ENCODE measurements at regions not wholly inside any gene's neighbourhood (a gene's known extent, or its start where the extent isn't known, plus 50 kb on each side); places are given as distances from the start of the nearest gene placed in this dataset.
A peak's percentile ranks its signal among the peaks of the same experiment; 100 is the strongest.
"Not testable (repeated sequence)": the region's sequence is repeated elsewhere in the genome, so short reads cannot be mapped to it uniquely, and the experiment has no call there.

DNA sequence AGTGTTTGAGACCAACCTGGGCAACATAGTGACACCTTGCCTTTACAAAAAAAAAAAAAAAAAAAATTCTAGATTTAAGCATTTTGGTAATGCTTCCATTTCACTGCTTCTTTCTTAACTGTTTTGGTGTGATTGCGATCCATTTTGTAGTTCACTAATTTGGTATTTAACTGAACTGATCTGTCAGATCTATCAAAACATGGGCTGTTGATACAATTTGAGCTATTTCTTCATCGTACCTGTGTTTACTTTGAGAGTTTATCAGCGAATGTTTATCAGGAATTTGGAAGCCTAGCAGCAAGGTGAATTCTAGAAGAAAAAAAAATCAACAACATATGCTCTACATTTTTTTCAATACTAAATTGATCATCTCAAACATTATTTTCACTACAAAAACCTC, 864.9 kb upstream of the WWC1 start:
- DNase-seq, result no peak

DNA sequence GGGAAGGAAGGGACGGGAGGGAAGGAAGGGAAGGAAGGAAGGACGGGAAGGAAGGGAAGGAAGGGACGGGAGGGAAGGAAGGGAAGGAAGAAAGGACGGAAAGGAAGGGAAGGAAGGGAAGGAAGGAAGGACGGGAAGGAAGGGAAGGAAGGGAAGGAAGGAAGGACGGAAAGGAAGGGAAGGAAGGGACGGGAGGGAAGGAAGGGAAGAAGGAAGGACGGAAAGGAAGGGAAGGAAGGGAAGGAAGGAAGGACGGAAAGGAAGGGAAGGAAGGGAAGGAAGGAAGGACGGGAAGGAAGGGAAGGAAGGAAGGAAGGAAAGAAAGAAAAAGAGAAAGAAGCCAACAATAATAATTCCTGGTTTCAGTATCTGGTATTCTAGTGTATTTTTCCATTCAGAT, 863.8 kb upstream of the WWC1 start:
- not testable (repeated sequence) for DNase-seq

DNA sequence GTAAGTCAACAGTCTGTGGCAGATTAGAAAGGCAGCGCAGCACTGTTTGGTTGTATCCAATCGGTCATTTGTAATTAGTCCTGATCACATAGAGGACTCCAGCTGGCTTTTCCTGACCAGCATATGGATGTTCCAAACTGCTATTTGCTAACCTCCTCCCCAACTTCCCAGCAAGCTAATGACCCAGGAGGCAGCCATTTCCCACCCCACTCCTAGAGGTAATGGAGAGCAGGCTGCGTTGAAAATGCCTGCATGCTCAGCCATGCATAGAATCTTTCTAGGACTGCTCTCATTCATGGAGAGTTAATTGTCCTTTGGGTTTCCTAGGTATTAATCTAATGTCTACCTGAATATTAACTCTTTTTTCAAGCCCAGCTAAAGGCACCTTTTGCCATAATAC, 850.6 kb upstream of the WWC1 start:
- peak in 1 of 2 experiments; percentile 55 for DNase-seq

DNA sequence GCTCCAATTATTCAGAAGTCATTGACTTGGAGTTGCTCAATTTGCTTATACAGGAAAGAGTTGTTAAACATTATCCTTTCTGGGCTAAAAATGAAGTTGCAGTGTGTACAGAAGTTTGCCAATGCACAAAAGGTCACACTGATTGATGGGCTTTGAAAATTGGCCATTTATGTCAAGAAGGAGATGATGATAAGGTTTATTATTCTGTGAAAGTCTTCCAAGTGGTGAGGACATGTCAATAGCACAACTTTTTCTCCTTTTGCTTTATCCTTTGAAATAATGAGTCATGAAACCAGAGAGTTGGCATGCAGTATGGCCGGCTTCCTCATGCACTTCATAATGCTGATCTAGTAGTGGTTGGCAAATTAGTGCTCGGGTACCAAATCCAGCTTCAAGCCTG, 848.5 kb upstream of the WWC1 start:
- no peak for DNase-seq

DNA sequence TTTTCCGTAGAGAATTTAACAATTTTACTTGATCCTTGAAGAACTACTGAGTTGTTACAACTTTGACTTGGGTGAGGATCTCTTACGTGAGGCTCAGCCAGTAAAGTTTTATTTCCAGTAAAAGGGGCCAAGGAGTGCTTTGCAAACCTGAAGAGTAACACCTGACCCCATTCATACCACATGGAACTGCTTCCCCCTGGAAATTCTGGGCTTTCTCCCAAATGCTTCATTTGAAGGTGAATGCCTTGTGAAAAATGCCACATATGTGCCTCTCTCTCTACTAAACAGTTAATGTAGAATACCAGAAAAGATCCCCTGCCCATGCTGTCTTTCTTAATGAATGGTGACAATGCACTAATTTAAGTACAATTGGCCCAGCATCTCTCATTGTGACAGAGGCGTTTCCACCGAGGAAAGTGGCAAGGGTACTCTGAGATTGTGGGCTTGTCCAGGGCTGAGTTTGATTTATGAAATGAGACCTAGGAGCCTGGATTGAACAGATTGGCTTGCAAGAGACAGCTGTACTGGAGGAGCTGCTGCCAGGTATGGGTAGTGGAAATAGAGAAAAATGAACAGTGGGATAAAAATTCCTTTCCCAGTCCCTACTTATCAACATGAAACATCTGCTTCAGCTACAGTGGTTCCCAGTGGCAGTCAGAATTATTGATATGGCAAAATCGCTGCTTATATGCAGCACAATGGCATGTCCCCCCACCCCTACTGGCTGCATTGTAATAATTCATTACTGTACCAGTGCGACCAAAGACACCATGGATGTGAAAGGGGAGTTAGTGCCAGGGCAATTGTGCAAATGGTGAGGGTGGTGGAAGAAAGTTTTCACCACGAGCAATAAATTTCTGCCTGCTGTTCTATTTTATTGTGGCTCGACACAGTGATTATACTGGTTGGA, 843.7 kb upstream of the WWC1 start:
- DNase-seq, result peak in 1 of 2 experiments; percentile 47

DNA sequence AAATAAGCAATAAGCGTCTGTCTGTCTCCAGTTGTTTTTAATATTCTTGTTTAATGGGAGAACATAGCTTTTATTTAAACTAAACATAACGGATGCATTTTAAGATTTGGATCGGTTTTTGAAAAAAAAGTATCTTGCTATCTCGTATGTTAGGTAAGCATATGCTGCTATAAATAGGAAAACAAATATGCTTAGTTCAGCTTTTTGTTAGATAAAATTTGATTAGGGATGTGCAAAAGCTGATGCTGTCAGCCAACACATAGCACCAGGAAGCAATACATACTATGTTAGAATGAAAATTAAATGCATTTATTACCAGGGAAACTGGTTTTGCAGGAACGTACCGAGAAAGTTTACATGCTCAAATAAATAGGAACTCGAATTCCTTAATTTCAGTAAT, 843.1 kb upstream of the WWC1 start:
- no peak for DNase-seq

DNA sequence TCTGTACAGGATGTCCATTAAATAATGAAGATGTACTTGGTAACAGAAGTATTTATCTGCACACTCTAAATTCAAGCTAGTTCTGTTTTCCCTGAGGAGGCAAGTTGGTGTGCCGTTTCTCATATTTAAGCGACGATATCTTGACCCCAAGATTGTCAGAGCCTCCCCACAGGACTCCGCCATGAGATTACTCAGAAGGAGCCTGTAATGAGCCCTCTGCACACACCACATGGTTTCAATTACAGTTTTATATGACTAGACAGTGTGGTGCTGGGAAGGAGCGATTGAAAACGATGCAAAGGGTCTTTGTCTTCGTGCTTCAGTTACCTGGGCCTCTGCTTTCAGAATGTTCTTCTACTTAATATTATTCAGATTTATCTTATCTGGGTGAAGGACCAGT, 840.4 kb upstream of the WWC1 start:
- no peak for DNase-seq

DNA sequence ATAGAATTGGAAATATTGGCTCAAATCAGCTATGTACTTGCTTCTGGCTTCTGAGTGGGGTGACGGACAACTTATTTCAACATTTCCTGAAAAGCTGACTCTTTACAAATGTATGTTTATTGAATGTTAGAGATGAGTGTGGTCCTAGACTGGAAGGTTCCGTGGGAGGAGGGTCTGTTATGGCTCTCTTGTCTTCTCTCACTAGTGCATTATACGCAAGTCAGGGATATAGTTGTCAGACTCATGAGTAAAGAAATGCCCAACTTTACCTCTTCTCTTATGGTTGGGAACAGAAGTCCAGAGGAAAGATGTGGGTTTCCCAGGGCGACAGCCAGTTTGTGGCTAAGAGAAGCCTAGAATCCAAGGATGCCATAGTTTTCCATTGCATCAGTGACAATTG, 839.3 kb upstream of the WWC1 start:
- DNase-seq, result no peak

DNA sequence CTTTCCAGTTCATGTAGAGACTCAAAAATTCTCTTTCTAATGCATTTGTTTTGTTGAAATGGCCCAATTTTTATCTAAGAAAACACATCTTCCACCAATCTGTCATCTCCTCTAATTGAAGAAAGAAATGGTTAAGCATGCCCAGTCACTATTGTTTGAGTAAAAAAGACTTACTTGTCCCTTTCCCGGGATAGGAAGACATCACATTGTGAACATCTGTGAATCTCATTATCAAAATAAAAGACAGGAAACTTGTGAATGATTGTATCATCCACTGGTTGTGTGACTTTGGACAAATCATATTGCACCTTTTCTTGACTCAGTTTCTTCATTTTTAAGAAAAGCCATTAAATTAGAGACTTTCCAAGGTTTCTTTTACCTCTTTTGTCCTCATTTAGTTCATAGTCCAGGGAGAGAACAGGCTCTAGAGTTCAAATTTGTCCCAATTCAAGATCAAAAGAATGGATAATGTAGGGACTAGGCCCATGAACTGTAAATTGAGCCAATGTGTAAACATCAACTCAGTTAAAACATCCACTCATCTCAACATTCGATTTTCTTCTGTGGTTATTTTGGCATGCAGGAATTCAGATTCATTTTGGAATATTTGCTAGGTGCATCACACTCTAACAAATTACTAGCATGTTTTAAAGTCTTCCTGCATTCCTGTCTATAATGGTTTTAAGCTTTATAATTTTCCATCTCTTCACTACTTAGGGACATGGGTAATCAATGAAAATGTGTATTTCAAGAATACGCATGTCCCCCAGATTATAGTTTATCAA, 838.0 kb upstream of the WWC1 start:
- no peak for DNase-seq

DNA sequence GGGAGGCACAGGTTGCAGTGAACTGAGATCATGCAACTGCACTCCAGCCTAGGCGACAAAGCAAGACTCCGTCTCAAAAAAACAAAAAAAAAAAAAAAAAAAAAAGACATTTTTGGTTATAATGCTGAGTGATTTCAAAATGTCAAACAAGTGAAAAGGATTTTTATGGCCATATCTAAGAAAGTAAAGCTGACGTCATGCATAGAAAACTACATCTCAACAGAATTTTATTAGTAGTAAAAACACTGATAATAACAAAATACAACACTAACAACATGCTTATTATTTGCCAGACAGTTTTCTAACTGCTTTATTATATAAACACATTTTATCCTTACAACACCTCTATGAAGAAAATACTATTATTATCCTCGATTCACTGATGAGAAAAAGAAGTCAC, 833.0 kb upstream of the WWC1 start:
- DNase-seq, result no peak

DNA sequence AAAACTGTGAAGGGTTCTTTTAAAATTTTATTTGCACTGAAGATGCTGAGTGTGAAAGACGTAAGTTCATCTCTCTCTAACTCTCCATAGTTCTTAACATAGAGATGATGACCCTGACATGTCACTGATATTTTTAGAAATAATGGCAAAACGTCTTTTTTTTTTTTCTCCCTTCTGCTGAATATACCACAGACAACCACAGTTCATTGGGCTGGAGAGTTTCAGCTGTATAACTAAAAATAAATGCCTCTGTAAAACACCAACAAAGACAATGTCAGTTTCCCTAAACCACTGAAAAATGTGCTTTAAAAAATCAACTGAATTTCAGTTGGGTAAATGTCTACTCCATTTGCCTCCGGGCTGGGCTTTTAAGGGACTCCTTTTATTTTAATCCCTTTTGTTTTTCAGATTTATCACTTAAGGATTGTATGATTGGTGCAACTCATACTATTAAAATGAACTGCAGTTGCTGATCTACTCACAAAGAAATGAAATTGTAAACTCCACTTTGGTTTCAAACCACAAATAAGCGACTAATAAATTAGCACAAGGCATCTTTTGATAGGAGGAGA, 830.9 kb upstream of the WWC1 start:
- DNase-seq, result no peak

DNA sequence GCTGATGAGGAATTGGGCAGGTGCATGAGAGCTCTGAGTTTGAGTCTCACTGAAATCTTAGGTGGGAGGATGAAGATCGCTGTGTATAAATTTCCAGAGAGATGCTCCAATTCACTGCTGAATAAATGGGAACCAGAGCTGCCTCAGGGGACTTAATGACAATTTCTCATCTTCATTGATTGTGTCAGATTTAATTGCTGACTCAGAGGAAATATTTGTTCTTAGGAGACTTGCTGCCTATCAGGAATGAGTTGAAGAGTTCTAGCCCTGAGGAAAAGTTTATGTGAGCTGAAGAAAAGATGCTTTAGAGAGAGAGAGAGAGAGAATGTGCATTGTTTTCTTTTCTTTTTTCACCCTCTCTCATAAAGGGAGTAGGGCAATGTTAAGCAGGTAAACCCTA, 827.5 kb upstream of the WWC1 start:
- DNase-seq, result no peak

DNA sequence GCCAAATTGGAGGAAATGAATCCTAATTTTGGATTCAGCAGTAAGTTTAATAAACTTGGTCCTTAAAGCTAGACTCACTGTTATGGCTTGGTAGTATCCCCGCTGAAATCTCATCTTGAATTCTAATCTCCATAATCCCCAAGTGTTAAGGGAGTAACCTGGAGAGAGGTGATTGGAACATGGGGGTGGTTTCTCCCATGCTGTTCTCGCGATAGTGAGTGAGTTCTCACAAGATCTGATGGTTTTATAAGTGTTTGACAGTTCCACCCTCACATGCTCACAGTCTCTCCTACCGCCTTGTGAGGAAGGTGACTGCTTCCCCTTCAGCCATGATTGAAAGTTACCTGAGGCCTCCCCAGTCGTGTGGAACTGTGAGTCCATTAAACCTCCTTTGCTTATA, 824.5 kb upstream of the WWC1 start:
- DNase-seq, result no peak

DNA sequence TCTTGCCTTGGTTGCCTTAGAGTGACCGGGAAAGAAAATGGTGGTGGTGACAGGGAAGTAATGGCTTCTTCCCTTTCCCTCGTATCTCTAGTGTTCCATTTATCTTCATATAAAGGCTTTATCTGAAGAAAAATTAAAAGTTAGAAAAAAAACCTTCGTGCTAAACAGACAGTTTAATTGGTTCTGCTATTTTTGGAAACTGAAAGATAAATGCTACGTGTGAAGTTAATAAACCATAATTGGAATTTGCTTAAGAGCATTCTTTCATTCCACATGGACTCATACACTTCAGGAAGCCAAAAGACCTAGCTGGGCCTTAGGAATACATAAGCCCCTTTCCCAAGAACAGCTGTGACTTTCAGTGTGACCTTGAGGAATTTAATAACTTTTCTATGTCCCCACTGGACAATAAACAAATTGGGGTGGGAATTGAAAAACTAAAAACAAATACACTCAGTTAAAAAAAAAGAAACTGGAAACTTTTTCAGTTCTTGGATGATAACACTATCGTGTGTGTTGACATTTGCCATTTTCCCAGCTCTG, 818.8 kb upstream of the WWC1 start:
- DNase-seq, result no peak

DNA sequence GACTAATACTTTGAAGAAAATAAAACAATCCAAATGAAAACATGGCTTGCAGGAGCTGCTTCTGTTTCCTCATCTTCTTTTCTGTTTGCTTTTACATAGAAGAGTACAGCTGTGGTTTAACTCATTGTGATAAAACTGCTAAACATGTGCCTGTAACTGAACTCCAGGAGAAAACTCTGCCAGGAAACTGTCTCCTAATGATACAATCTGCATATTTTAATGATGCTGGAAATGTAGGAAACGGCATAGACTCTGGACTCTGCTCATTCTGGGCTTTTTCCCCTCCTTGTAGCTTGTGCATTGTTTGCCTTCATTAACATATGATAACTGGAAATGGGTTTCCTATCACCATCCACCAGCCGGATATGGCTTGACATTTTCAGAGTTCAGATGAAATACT, 813.3 kb upstream of the WWC1 start:
- no peak for DNase-seq

DNA sequence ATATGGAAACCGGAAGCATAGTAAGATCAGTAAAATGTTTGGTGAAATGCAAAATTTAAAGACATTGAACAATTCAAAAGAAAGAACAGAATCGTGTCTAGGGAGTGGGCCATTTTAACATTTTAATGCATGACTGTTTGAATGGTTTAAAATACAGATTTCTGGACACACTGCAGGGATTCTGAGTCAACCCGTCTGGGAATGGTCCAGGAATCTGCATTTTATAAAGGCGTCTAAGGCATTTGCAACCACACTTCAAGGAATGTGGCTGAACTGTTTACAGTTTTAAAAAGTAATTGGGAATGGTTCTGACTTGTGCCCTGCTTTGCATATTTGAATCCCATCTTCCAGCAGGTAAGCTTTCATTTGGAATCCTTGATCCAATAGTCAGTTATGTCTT, 811.7 kb upstream of the WWC1 start:
- no peak for DNase-seq

DNA sequence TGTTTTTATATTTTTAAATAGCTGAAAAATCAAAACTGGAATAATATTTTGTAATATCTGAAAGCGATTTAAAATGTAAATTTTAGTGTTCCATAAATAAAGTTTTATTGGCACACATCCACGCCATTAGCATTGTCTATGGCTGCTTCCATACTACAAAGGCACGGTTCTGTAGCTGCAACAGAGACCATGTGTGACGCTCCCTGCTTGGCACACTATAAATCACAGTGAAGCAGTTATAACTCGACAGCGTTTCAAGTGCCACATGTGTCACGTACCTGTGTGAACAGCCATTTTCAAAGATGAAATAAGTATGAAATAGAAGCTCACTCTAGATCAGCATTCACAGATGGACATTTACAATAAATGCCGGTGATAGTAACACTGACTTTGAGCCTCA, 810.1 kb upstream of the WWC1 start:
- DNase-seq, result peak in 1 of 2 experiments; percentile 1

DNA sequence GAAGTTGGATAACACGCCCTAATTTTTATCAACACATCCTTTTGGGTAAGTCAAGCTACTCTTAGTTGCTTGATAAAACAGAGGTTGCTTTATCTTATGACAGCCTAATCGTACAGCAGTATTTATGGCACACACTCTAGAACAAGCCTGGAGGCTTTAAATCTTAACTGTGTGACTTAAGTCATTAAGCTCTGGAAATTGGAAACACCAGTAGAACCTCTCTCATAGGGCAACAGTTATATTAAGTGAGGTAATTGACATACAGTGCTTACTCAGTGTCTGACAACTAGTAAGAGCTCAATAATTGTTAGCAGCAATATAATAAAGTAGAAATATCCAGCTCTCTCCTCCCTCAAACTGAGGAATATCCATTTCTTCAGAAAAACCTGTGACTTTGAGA, 808.9 kb upstream of the WWC1 start:
- DNase-seq, result no peak

DNA sequence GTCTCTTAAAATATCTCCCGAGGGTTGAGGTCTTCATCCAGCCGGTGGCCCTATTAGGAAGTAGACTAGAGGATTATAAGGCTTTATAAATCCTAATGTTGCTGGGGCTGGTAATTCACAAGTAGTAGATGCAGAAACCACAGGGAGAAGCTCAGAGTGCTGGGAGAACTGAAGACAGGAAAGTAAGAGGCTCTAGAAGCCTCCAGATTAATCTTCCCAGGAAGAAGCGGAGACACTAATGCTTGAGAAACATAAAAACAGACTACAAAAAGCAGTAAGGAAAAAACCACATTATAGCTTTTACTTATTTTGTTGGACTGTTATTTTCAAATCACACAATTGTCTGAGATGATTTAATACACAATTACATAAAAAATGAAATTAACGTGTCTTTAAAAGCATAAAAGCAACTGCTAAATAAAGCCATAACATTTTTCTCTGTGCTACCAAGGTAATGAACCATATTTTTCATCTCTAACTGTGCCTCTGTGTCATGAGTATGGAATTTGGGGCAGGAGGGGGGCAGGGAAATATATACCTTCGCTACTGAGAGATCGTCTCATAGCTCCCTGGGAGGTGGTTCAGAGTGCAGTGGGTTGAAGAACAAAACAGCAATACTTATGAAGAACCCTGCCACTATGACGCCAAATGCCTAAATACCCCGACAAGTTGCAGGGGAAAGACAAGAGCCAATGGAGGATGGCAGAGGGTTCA, 806.2 kb upstream of the WWC1 start:
- DNase-seq, result no peak

DNA sequence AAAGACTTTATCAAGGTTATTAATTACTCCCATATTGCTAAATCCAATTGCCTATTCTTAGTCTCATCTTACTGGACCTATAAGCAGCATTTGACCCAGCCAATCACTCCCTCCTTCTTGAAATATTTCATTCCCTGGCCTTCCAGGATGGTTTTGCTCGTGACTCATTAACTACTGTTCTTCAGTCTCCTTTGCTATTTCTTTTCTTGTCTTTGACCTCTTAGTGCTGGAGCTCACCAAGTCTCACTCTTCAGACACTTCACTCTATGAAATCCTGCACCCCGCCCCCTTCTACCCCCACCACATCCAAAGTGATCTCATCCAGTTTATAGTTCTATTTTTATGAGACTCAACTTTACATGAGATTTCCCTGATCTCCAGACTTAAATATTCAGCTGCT, 803.1 kb upstream of the WWC1 start:
- no peak for DNase-seq

DNA sequence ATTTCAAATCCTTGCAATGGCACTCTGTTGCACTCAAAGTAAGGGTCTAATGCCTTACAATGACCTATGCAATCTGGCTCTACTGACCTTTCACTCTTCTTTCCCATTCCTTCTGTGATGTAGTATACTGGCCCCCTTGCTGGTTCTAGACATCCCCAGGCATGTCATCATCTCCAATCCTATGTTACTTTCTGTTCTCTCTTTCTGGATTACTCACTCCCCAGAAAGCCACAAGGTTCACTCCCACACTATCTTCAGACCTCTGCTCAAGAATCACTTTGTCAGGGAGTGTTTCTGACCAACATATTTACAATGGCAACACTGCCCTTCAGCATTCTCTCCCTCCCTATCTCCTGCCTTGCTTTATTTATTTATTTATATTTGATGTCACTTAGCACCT, 802.2 kb upstream of the WWC1 start:
- DNase-seq, result no peak

DNA sequence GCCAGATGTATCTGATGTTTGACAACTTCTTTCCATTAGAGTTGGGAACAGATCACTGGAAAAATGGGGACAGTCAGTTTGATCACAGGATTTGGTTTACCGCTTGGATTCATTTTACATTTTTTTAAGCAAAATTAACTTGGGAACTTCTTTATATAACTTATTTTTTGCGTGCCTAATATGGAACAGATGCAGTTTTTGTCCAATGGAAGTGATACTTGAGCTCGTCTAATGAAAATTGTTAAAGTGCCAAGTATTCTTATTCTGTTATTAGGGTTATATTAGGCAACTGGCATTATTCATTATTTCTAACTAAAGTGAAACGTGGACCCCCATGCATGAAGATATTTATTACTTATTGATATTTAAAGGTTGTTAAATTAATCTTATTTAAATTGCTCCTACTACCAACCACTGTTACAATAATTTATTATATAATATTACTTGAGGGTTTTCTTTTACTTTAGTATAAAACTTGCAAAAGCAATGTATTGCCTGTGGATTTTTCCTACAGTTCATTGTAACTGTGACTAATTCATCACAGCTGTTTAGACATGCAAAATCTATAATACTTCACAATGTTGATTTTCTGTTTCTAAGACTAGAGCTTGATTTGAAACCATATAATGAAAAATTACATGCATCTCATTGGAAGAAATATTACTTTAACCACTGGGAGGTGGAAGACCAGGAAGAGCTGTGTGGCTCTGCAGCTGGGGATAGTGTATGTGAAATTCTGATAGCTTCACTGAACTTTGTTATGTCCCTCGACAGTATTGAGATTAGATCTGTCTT, 787.3 kb upstream of the WWC1 start:
- no peak for DNase-seq

Measured in NCI-H524 (cell line).